SK-N-SH treated with all-trans-retinoic acid at 6 μM for 48 hours (cell line): ENCODE measurements at regions not wholly inside any gene's neighbourhood (a gene's known extent, or its start where the extent isn't known, plus 50 kb on each side); places are given as distances from the start of the nearest gene placed in this dataset.

Experiments
- ATAC-seq: fragments of 200-7000 bp; cut with Tn5 transposase; 3 replicates; pipeline ENCODE4 v1.9.1; 2020; ENCODE audit warnings: mild to moderate bottlenecking, moderate library complexity
- ARNTL ChIP-seq: fragments of 450-650 bp; formaldehyde crosslinking; IDR thresholded peaks from 2 replicates; pipeline ENCODE4 v1.5.0; 2020; ENCODE audit warnings: low read depth, mild to moderate bottlenecking, moderate library complexity, borderline replicate concordance
- BACH2 ChIP-seq: fragments of 250-450 bp; sonication (Bioruptor Pico); IDR thresholded peaks from 2 replicates; pipeline ENCODE4 v1.9.0; 2021; ENCODE audit warnings: mild to moderate bottlenecking, borderline replicate concordance
- CSDC2 ChIP-seq: fragments of 250-450 bp; sonication (Bioruptor Pico); IDR thresholded peaks from 2 replicates; pipeline ENCODE4 v1.5.0; 2020; ENCODE audit warnings: mild to moderate bottlenecking, moderate library complexity
- ESRRG ChIP-seq: fragments of 250-450 bp; sonication (Bioruptor Pico); IDR thresholded peaks from 2 replicates; pipeline ENCODE4 v1.6.1; 2021; ENCODE audit warnings: mild to moderate bottlenecking
- GLIS3 ChIP-seq: fragments of 250-450 bp; sonication (Bioruptor Pico); IDR thresholded peaks from 2 replicates; pipeline ENCODE4 v1.5.0; 2020; ENCODE audit warnings: mild to moderate bottlenecking, moderate library complexity
- ISL1 ChIP-seq: fragments of 250-450 bp; sonication (Bioruptor Pico); IDR thresholded peaks from 2 replicates; pipeline ENCODE4 v2.1.2; 2022; ENCODE audit warnings: mild to moderate bottlenecking, moderate library complexity
- OSR1 ChIP-seq: fragments of 250-450 bp; sonication (Bioruptor Pico); IDR thresholded peaks from 2 replicates; pipeline ENCODE4 v1.8.0; 2022; ENCODE audit warnings: moderate library complexity, mild to moderate bottlenecking, inconsistent platforms
- PPARA ChIP-seq: fragments of 250-450 bp; sonication (Bioruptor Pico); IDR thresholded peaks from 2 replicates; pipeline ENCODE4 v1.5.0; 2020; ENCODE audit warnings: mild to moderate bottlenecking, borderline replicate concordance
- SNAI2 ChIP-seq: fragments of 250-450 bp; sonication (Bioruptor Pico); IDR thresholded peaks from 2 replicates; pipeline ENCODE4 v1.5.0; 2020; ENCODE audit warnings: mild to moderate bottlenecking, moderate library complexity
- TCF4 ChIP-seq: fragments of 250-450 bp; sonication (Bioruptor Pico); IDR thresholded peaks from 2 replicates; pipeline ENCODE4 v1.8.0; 2021; ENCODE audit warnings: mild to moderate bottlenecking, moderate library complexity, borderline replicate concordance
- TOX ChIP-seq: fragments of 250-450 bp; sonication (Bioruptor Pico); IDR thresholded peaks from 2 replicates; pipeline ENCODE4 v1.8.0; 2021; ENCODE audit warnings: mild to moderate bottlenecking, moderate library complexity, borderline replicate concordance
- ZC3H10 ChIP-seq: fragments of 250-450 bp; sonication (Bioruptor Pico); IDR thresholded peaks from 2 replicates; pipeline ENCODE4 v1.5.1; 2021; ENCODE audit warnings: mild to moderate bottlenecking, moderate library complexity
- ZFP3 ChIP-seq: fragments of 250-450 bp; sonication (Bioruptor Pico); IDR thresholded peaks from 2 replicates; pipeline ENCODE4 v1.5.0; 2020; ENCODE audit warnings: mild to moderate bottlenecking, moderate library complexity
- ZNF70 ChIP-seq: fragments of 450-650 bp; formaldehyde crosslinking; IDR thresholded peaks from 2 replicates; pipeline ENCODE4 v1.5.0; 2020; ENCODE audit warnings: mild to moderate bottlenecking, moderate library complexity
- ZNF8 ChIP-seq: fragments of 450-650 bp; formaldehyde crosslinking; IDR thresholded peaks from 2 replicates; pipeline ENCODE4 v1.5.0; 2020; ENCODE audit warnings: mild to moderate bottlenecking, moderate library complexity
- TF ChIP-seq, protein P1 (sequence below): fragments of 250-450 bp; sonication (Bioruptor Pico); IDR thresholded peaks from 2 replicates; pipeline ENCODE4 v1.5.1; 2021; ENCODE audit warnings: mild to moderate bottlenecking, moderate library complexity
- TF ChIP-seq, protein P2 (sequence below): fragments of 250-450 bp; sonication (Bioruptor Pico); IDR thresholded peaks from 2 replicates; pipeline ENCODE4 v1.5.0; 2020; ENCODE audit warnings: mild to moderate bottlenecking, moderate library complexity
- TF ChIP-seq, protein P3 (sequence below): fragments of 250-450 bp; sonication (Bioruptor Pico); IDR thresholded peaks from 2 replicates; pipeline ENCODE4 v1.8.0; 2021; ENCODE audit warnings: low read depth, mild to moderate bottlenecking, moderate library complexity, borderline replicate concordance
- TF ChIP-seq, protein P4 (sequence below): fragments of 250-450 bp; sonication (Bioruptor Pico); IDR thresholded peaks from 2 replicates; pipeline ENCODE4 v1.5.1; 2020; ENCODE audit warnings: low read depth, mild to moderate bottlenecking, moderate library complexity

DNA sequence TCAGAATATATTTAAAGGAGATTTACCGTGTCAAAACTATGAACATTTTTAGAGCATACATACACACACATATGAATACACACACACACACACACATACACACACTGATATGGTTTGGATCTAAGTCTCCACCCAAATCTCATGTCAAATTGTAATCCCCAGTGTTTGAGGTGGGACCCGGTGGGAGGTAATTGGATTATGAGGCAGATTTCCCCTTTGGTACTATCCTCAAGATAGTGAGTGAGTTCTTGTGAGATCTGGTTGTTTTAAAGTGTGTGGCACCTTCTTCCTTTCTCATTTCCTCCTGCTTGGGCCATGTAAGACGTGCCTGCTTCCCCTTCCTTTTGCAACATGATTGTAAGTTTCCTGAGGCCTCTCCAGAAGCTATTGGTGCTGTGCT lies 515.0 kb upstream of the ZMIZ1 start:
- TF ChIP-seq ESRRG (CRISPR knock-in tag) (no peak), CSDC2 (CRISPR knock-in tag) (no peak), ZNF70 (no peak), ZNF8 (CRISPR knock-in tag) (no peak), TCF4 (CRISPR knock-in tag) (no peak)
- TF ChIP-seq, protein P1, sequence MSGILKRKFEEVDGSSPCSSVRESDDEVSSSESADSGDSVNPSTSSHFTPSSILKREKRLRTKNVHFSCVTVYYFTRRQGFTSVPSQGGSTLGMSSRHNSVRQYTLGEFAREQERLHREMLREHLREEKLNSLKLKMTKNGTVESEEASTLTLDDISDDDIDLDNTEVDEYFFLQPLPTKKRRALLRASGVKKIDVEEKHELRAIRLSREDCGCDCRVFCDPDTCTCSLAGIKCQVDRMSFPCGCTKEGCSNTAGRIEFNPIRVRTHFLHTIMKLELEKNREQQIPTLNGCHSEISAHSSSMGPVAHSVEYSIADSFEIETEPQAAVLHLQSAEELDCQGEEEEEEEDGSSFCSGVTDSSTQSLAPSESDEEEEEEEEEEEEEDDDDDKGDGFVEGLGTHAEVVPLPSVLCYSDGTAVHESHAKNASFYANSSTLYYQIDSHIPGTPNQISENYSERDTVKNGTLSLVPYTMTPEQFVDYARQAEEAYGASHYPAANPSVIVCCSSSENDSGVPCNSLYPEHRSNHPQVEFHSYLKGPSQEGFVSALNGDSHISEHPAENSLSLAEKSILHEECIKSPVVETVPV (CRISPR knock-in tag) = no peak
- TF ChIP-seq, protein P2, sequence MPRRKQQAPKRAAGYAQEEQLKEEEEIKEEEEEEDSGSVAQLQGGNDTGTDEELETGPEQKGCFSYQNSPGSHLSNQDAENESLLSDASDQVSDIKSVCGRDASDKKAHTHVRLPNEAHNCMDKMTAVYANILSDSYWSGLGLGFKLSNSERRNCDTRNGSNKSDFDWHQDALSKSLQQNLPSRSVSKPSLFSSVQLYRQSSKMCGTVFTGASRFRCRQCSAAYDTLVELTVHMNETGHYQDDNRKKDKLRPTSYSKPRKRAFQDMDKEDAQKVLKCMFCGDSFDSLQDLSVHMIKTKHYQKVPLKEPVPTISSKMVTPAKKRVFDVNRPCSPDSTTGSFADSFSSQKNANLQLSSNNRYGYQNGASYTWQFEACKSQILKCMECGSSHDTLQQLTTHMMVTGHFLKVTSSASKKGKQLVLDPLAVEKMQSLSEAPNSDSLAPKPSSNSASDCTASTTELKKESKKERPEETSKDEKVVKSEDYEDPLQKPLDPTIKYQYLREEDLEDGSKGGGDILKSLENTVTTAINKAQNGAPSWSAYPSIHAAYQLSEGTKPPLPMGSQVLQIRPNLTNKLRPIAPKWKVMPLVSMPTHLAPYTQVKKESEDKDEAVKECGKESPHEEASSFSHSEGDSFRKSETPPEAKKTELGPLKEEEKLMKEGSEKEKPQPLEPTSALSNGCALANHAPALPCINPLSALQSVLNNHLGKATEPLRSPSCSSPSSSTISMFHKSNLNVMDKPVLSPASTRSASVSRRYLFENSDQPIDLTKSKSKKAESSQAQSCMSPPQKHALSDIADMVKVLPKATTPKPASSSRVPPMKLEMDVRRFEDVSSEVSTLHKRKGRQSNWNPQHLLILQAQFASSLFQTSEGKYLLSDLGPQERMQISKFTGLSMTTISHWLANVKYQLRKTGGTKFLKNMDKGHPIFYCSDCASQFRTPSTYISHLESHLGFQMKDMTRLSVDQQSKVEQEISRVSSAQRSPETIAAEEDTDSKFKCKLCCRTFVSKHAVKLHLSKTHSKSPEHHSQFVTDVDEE (CRISPR knock-in tag) = no peak
- no peak for ATAC-seq

DNA sequence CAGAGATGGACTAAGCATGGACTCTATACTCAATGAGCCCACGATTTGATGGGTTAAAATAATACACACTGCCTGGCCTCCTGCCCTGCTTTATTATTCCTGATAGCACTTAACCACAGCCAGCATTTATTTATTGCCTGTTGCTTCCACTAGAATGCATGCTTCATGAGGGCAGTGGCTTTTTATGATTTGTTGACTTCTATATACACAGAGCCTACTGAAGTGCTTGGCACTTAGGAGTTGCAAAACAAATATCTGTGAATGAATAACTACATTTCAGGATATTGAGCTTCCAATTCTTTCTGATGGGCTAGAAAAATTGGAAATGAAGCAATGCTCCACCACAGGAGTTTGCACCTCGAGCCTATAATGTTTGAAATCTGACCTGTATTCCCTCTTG lies 513.6 kb upstream of the ZMIZ1 start:
- no peak for ATAC-seq
- TF ChIP-seq ZNF8 (CRISPR knock-in tag) = no peak
- TF ChIP-seq ZNF70 = no peak
- no peak for TF ChIP-seq ARNTL (CRISPR knock-in tag)
- TF ChIP-seq GLIS3 (CRISPR knock-in tag) = no peak
- TF ChIP-seq, protein P2 (CRISPR knock-in tag) = no peak
- no peak for TF ChIP-seq PPARA (CRISPR knock-in tag)

DNA sequence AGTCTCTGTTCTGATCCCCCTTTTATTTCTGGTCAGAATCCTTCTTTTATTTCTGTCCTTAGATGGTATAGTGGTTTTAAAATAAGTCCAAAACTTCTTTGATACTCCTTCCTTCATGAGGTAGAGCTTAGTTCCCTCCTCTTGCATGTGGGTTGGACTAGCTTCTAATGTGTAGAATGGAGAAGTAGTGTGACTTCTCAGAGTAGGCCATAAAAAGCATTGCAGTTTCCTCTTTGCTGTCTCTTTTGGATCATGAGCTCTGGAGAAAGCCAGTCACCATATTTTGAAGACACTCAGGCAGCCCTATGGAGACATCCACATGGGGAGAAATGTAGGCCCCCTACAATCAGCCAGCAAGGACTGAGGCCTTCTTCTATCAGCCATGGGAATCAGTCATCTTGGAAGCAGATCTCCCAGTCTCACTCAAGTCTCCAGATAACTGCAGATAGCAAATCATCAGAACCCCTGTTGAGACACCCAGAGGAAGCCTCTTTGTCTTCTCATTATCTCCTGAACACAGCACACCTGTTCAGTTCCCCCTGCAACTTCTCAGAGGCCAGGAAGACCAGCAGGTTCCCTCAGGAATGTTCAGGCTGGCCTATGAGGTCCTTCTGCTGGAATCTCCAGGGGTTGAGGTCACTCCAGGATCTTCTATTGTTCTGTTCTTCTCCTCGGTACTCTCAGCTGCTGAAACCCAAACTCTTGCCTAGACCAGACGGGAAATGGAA lies 511.9 kb upstream of the ZMIZ1 start:
- no peak for TF ChIP-seq ZNF70
- no peak for ATAC-seq

DNA sequence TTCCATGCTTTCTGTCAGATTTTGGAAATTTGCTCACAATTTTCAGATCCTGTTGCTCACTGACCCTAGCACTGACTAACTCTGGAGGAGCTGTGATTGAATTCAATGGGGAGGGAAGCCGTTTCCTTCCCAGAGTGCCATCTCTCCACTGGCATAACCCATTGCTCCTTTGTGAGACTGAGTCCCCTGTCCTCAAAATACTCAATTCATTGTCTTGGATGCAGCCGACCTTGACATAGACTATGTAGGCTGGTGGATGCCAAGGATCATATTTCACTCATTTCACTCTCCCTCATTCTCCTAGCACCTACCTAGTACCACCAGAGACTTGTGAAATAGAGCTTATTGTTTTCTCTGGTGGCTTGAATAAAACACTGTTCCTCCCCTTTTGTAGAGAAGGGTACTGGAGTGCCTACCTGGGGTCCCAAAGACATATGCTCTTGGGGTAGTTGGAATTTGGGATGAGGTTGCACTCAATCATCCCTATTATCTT lies 511.3 kb upstream of the ZMIZ1 start:
- TF ChIP-seq GLIS3 (CRISPR knock-in tag) (no peak), ARNTL (CRISPR knock-in tag) (no peak), ZC3H10 (CRISPR knock-in tag) (no peak), SNAI2 (no peak), OSR1 (CRISPR knock-in tag) (no peak), ISL1 (CRISPR knock-in tag) (no peak), ZNF8 (CRISPR knock-in tag) (no peak), TOX (CRISPR knock-in tag) (no peak), BACH2 (CRISPR knock-in tag) (no peak), TCF4 (CRISPR knock-in tag) (no peak), ESRRG (CRISPR knock-in tag) (no peak), ZFP3 (CRISPR knock-in tag) (no peak)
- TF ChIP-seq, protein P3, sequence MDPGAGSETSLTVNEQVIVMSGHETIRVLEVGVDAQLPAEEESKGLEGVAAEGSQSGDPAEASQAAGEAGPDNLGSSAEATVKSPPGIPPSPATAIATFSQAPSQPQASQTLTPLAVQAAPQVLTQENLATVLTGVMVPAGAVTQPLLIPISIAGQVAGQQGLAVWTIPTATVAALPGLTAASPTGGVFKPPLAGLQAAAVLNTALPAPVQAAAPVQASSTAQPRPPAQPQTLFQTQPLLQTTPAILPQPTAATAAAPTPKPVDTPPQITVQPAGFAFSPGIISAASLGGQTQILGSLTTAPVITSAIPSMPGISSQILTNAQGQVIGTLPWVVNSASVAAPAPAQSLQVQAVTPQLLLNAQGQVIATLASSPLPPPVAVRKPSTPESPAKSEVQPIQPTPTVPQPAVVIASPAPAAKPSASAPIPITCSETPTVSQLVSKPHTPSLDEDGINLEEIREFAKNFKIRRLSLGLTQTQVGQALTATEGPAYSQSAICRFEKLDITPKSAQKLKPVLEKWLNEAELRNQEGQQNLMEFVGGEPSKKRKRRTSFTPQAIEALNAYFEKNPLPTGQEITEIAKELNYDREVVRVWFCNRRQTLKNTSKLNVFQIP = no peak
- TF ChIP-seq, protein P2 (CRISPR knock-in tag) = no peak
- TF ChIP-seq, protein P4, sequence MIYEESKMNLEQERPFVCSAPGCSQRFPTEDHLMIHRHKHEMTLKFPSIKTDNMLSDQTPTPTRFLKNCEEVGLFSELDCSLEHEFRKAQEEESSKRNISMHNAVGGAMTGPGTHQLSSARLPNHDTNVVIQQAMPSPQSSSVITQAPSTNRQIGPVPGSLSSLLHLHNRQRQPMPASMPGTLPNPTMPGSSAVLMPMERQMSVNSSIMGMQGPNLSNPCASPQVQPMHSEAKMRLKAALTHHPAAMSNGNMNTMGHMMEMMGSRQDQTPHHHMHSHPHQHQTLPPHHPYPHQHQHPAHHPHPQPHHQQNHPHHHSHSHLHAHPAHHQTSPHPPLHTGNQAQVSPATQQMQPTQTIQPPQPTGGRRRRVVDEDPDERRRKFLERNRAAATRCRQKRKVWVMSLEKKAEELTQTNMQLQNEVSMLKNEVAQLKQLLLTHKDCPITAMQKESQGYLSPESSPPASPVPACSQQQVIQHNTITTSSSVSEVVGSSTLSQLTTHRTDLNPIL = no peak
- TF ChIP-seq, protein P1 (CRISPR knock-in tag) = no peak
- no peak for ATAC-seq
